PC-9 (cell line): ENCODE measurements at regions not wholly inside any gene's neighbourhood (a gene's known extent, or its start where the extent isn't known, plus 50 kb on each side); places are given as distances from the start of the nearest gene placed in this dataset.

Source experiments
- CTCF ChIP-seq: fragments of 200-600 bp; sonication (generic); conservative IDR thresholded peaks from 2 replicates; pipeline ENCODE4 v1.6.1; 2017; ENCODE audit warnings: mixed run types, antibody characterized with exemption, mild to moderate bottlenecking, moderate library complexity
- EZH2 ChIP-seq: fragments of 200-600 bp; sonication (generic); IDR thresholded peaks from 2 replicates; pipeline ENCODE4 v1.8.0; 2017; ENCODE audit warnings: antibody characterized with exemption, low read depth

- TF ChIP-seq CTCF = no peak
- no peak for TF ChIP-seq EZH2
Observed at GRCh38 chr13:104895521-104895920, 1639.9 kb downstream of the EFNB2 start.
